ENCODE measurements at regions not wholly inside any gene's neighbourhood (a gene's known extent, or its start where the extent isn't known, plus 50 kb on each side); places are given as distances from the start of the nearest gene placed in this dataset.

DNA sequence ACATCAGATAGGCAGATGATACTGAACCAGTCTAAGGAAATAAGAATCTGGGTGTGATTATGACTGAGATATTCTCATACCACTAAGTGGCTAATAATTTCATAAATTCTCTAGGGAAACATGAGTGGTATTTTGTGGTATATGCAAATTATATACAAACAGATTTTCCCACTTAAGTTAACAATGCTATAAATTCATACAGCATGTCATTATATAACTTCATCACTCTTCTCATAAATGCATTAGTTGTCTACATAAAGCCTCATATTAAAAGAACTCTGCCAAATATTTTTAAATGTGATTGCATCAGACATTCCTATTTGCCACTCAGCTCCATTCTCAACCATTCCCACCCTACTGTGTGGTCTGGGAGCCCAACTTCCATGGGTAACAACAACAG is 226.5 kb downstream of the TLE1 start:
- Histone ChIP-seq H3K4me1 (ENCODE audit: control insufficient read depth, low read depth, low read length) (no peaks in the 10 kb centered on the region), H3K27ac (ENCODE audit: low read length) (no peak overlapping the region), H3K9ac (ENCODE audit: low read length) (no peak overlapping the region), H3K36me3 (ENCODE audit: control insufficient read depth, low read depth, low read length) (no peaks in the 10 kb centered on the region), H3K27me3 (ENCODE audit: control insufficient read depth, insufficient read depth, low read length) (no peaks in the 10 kb centered on the region), H3K9me3 (ENCODE audit: control insufficient read depth, low read depth, low read length) (no peaks in the 10 kb centered on the region), H3K4me3 (ENCODE audit: low read length) (no peak overlapping the region)

DNA sequence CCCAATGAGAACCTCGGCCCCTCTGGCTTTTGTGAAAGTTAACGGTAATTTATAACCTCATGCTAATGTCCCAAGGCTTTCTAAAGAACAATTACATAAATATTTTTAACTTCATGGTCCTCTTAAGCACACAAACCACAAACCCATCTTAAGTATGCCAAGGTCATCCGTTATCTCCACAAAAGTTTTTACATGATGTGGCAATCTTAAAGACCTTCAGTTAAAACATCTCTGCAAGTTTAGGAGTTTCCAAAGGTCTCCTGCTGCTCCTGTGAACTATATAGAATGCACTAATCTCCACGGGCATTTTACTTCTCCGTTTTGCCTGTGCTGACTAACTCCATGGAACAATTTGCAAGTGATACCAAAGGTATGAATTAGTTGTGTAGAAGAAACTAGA is 228.2 kb downstream of the TLE1 start:
- Histone ChIP-seq H3K4me3 (ENCODE audit: low read length) (no peak overlapping the region), H3K36me3 (ENCODE audit: control insufficient read depth, low read depth, low read length) (no peaks in the 10 kb centered on the region), H3K9me3 (ENCODE audit: control insufficient read depth, low read depth, low read length) (no peaks in the 10 kb centered on the region), H3K27ac (ENCODE audit: low read length) (no peak overlapping the region), H3K4me1 (ENCODE audit: control insufficient read depth, low read depth, low read length) (no peaks in the 10 kb centered on the region), H3K9ac (ENCODE audit: low read length) (no peak overlapping the region), H3K27me3 (ENCODE audit: control insufficient read depth, insufficient read depth, low read length) (no peaks in the 10 kb centered on the region)

DNA sequence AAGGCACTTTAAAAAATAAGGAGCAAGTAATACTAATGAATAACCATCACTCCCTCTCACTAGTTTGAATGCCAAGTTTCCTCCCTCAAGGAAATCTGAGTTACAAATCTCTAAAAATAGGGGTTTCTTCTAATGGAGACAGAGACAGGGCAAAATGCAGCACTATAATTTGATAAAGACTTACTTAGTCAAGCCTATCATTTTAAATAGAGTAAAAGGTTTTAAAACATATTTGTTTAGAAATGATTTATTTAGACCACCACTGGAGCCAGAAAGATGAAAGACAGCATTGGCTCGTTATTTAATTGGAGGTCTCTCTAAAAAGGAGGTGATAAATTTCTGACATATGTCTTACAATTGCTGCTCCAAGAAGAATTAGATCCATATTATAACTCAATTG is 228.7 kb downstream of the TLE1 start:
- Histone ChIP-seq H3K4me1 (ENCODE audit: control insufficient read depth, low read depth, low read length) (no peaks in the 10 kb centered on the region), H3K4me3 (ENCODE audit: low read length) (no peak overlapping the region), H3K36me3 (ENCODE audit: control insufficient read depth, low read depth, low read length) (no peaks in the 10 kb centered on the region), H3K27ac (ENCODE audit: low read length) (no peak overlapping the region), H3K9me3 (ENCODE audit: control insufficient read depth, low read depth, low read length) (no peaks in the 10 kb centered on the region), H3K27me3 (ENCODE audit: control insufficient read depth, insufficient read depth, low read length) (no peaks in the 10 kb centered on the region), H3K9ac (ENCODE audit: low read length) (no peak overlapping the region)

DNA sequence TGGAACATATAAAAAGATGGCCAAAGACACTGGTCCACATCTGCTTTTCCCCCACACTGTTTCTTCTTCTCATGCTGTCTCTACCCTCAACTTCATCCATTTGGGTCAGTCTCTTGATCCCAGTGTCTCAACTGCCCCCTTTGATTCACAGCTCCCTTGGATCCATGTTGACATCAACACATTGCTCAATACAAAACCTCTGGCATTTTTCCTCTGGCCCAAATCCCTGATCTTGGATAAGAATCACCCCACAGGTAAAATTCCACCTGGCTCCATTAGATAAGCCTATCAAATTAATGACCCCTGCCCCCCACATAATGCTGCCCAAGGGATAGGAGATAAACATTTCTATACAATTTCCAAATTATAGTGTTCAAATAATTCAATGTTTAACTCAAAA is 229.8 kb downstream of the TLE1 start:
- Histone ChIP-seq H3K27ac (ENCODE audit: low read length) (no peak overlapping the region), H3K4me3 (ENCODE audit: low read length) (no peak overlapping the region), H3K27me3 (ENCODE audit: control insufficient read depth, insufficient read depth, low read length) (no peaks in the 10 kb centered on the region), H3K9me3 (ENCODE audit: control insufficient read depth, low read depth, low read length) (no peaks in the 10 kb centered on the region), H3K4me1 (ENCODE audit: control insufficient read depth, low read depth, low read length) (no peaks in the 10 kb centered on the region), H3K9ac (ENCODE audit: low read length) (no peak overlapping the region), H3K36me3 (ENCODE audit: control insufficient read depth, low read depth, low read length) (no peaks in the 10 kb centered on the region)

DNA sequence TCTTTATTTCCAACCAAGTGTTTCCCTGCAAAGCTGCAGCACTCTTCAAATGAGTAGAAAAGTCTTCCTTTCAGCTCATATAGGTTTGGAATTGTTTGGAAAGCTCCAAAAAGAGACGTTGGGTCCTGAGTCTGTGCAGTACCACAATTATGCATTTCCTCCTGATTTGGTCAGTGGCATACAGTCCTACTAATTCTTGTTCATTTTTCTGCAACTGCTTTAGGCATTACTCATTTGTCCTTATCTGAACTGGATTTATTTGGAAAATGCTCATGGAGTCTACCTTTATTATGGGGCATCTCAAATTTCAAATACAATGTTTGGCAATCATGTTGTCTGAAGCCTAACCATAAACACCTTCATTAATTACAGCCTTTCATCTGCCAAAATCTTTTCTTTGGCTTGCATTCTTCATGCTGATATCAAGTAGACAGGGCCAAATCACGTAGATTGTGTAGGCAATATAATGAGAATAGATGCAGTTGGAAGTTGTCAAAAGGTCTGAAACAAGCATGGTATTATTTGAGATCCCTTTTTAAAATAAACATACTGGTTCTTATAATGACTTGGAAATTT is 232.8 kb downstream of the TLE1 start:
- Histone ChIP-seq H3K9ac (ENCODE audit: low read length) (no peak overlapping the region), H3K27me3 (ENCODE audit: control insufficient read depth, insufficient read depth, low read length) (no peaks in the 10 kb centered on the region), H3K4me1 (ENCODE audit: control insufficient read depth, low read depth, low read length) (no peaks in the 10 kb centered on the region), H3K9me3 (ENCODE audit: control insufficient read depth, low read depth, low read length) (no peaks in the 10 kb centered on the region), H3K27ac (ENCODE audit: low read length) (no peak overlapping the region), H3K4me3 (ENCODE audit: low read length) (no peak overlapping the region), H3K36me3 (ENCODE audit: control insufficient read depth, low read depth, low read length) (no peaks in the 10 kb centered on the region)

DNA sequence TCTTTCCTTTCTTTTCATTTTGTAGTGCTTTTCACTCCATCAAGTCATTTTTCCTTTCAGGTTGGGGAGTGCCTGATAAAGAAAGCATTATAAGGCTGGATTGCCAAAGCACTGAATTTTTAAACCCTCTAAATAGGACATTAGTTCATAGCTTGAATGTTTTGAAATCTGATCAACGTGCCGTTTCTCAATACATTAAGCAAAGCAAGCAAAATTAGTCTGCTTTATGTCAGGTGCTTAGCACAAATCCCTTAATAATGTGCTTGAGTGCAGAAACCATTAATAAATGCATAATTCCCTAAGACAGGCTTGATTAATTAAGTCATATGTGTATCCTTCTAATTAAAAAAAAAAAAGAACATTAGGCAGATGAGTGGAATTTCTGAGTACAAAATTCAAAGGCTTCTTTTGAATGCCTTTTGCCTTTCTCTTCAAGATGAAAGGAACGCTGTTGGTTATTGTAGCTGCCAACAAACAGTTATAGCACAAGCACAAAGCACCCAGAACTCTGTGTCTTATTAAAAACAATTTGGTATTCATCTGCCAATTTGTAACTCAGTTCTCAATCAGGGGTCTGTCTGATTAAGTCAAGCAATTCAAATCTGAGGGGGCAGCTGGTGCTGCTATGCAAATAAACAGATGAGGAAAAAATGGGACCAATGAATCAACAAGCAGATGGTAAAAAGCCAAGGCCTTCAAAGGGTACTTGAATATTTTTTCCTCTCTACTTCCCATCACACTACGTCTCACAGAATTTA is 233.7 kb downstream of the TLE1 start:
- no peak overlapping the region for H3K4me3 ChIP-seq (ENCODE audit: low read length)
- H3K4me1 ChIP-seq (ENCODE audit: control insufficient read depth, low read depth, low read length): no peaks in the 10 kb centered on the region
- no peak overlapping the region for H3K9ac ChIP-seq (ENCODE audit: low read length)
- H3K36me3 ChIP-seq (ENCODE audit: control insufficient read depth, low read depth, low read length): no peaks in the 10 kb centered on the region
- no peaks in the 10 kb centered on the region for H3K9me3 ChIP-seq (ENCODE audit: control insufficient read depth, low read depth, low read length)
- no peak overlapping the region for H3K27ac ChIP-seq (ENCODE audit: low read length)
- no peaks in the 10 kb centered on the region for H3K27me3 ChIP-seq (ENCODE audit: control insufficient read depth, insufficient read depth, low read length)

DNA sequence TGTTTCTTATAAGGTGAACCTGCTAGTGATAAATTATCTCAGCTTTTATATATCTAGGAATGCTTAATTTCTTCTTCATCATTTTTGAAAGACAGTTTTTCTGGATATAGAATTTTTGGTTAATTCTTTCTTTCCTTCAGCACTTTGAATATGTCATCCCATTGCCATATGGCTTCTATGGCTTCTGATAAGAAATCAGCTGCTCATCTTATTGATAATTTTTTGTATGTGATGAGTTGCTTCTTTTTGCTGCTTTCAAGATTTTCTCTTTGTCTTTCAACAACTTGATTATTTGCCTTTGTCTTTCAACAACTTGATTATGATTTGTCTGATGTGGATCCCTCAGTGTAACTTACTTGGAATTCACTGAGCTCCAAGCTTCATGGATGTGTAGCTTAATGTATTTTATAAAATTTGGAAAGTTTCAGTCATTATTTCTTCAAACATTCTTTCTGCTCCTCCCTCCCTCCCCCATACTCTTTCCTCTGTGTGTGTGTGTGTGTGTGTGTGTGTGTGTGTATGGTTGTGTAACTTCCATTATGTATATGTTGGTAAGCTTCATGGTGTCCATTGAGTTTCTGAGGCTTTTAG is 243.9 kb downstream of the TLE1 start:
- no peaks in the 10 kb centered on the region for H3K36me3 ChIP-seq (ENCODE audit: control insufficient read depth, low read depth, low read length)
- H3K9ac ChIP-seq (ENCODE audit: low read length): no peak overlapping the region
- H3K27ac ChIP-seq (ENCODE audit: low read length): no peak overlapping the region
- peaks cover 11% of the 10 kb centered on the region for H3K9me3 ChIP-seq (ENCODE audit: control insufficient read depth, low read depth, low read length)
- H3K4me3 ChIP-seq (ENCODE audit: low read length): no peak overlapping the region
- H3K27me3 ChIP-seq (ENCODE audit: control insufficient read depth, insufficient read depth, low read length): no peaks in the 10 kb centered on the region
- no peaks in the 10 kb centered on the region for H3K4me1 ChIP-seq (ENCODE audit: control insufficient read depth, low read depth, low read length)

DNA sequence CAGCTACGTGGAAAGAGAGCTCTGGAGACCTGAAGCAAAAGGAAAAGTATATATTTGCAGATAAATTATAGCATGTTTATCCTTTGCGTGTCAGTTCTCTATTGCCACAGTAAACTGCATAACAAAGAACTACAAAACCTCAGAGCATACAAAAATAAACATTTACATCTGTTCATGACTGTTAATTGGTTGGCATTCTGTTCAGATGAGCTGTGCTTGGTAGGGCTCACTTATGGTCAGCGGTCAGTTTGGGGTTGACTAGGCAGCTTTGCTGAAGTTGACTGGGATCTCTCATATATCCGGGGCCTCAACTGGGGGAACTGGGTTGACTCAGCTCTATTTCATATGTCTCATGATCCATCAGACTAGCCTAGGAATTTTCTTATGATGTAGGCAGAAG is 257.7 kb downstream of the TLE1 start:
- no peak overlapping the region for H3K9ac ChIP-seq (ENCODE audit: low read length)
- H3K4me1 ChIP-seq (ENCODE audit: control insufficient read depth, low read depth, low read length): no peaks in the 10 kb centered on the region
- H3K27me3 ChIP-seq (ENCODE audit: control insufficient read depth, insufficient read depth, low read length): no peaks in the 10 kb centered on the region
- no peak overlapping the region for H3K4me3 ChIP-seq (ENCODE audit: low read length)
- H3K27ac ChIP-seq (ENCODE audit: low read length): no peak overlapping the region
- H3K9me3 ChIP-seq (ENCODE audit: control insufficient read depth, low read depth, low read length): peaks cover 17% of the 10 kb centered on the region
- H3K36me3 ChIP-seq (ENCODE audit: control insufficient read depth, low read depth, low read length): no peaks in the 10 kb centered on the region

DNA sequence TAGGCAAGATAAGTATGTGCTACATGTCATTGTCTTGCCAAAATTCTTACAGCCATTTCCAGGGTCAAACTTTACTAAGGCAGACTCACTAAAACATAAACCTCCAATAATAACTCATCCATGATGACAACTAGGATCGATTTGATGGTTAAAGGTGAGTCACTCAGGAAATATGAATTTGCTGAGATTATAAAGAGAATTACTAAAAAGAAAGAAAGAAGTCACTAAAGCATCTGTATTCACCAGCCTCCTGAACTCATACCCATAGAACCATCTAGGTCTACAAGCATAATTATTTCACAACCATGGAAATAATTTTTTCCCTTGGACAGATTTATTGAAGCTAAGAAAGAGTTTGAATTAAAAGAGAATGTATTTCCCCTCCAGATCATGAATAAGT is 258.6 kb downstream of the TLE1 start:
- H3K9ac ChIP-seq (ENCODE audit: low read length): no peak overlapping the region
- no peaks in the 10 kb centered on the region for H3K36me3 ChIP-seq (ENCODE audit: control insufficient read depth, low read depth, low read length)
- no peak overlapping the region for H3K27ac ChIP-seq (ENCODE audit: low read length)
- no peaks in the 10 kb centered on the region for H3K27me3 ChIP-seq (ENCODE audit: control insufficient read depth, insufficient read depth, low read length)
- H3K4me3 ChIP-seq (ENCODE audit: low read length): no peak overlapping the region
- no peaks in the 10 kb centered on the region for H3K4me1 ChIP-seq (ENCODE audit: control insufficient read depth, low read depth, low read length)
- peaks cover 18% of the 10 kb centered on the region for H3K9me3 ChIP-seq (ENCODE audit: control insufficient read depth, low read depth, low read length)

DNA sequence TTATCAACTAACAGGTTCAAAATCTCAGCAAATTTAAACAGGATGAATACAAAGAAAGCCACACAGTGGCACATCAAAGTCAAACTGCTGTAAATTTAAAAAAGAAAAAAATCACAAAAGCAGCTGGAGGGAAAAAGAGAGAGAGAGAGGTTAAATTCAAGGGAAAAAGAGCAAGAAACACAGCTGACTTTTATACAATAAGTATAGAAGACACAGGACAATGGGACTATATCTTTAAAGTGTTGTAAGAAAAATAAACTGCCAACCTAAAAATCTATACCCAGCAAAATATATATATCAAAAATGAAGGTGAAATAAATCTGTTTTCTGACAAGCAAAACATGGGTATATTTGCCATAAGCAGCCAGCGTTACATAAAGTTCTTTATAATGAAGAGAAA is 261.5 kb downstream of the TLE1 start:
- H3K4me3 ChIP-seq (ENCODE audit: low read length): no peak overlapping the region
- no peak overlapping the region for H3K27ac ChIP-seq (ENCODE audit: low read length)
- no peaks in the 10 kb centered on the region for H3K27me3 ChIP-seq (ENCODE audit: control insufficient read depth, insufficient read depth, low read length)
- no peaks in the 10 kb centered on the region for H3K36me3 ChIP-seq (ENCODE audit: control insufficient read depth, low read depth, low read length)
- H3K9me3 ChIP-seq (ENCODE audit: control insufficient read depth, low read depth, low read length): peaks cover 18% of the 10 kb centered on the region
- H3K9ac ChIP-seq (ENCODE audit: low read length): no peak overlapping the region
- no peaks in the 10 kb centered on the region for H3K4me1 ChIP-seq (ENCODE audit: control insufficient read depth, low read depth, low read length)

DNA sequence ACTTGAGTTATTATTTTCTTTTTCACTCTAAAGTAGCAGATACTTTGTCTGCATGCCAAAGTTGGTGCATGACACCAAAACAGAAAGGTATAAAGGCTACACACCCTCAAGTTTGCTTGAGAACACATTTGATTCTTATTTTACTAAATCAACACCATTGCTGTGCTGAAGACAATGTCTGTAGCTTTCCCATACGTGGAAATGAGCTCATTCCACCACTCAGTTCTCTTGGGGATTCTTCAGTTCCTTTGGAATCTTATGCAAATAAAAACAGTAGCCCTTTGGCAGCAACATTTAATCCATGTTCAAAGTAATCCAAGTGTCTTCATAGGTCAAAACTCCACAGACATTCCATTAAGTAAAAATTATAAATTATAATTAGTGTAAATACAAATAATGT is 264.9 kb downstream of the TLE1 start:
- no peaks in the 10 kb centered on the region for H3K4me1 ChIP-seq (ENCODE audit: control insufficient read depth, low read depth, low read length)
- no peaks in the 10 kb centered on the region for H3K27me3 ChIP-seq (ENCODE audit: control insufficient read depth, insufficient read depth, low read length)
- H3K9me3 ChIP-seq (ENCODE audit: control insufficient read depth, low read depth, low read length): peaks cover 10% of the 10 kb centered on the region
- no peak overlapping the region for H3K9ac ChIP-seq (ENCODE audit: low read length)
- no peaks in the 10 kb centered on the region for H3K36me3 ChIP-seq (ENCODE audit: control insufficient read depth, low read depth, low read length)
- H3K4me3 ChIP-seq (ENCODE audit: low read length): no peak overlapping the region
- no peak overlapping the region for H3K27ac ChIP-seq (ENCODE audit: low read length)

Data from iPS-18a (cell line).